Osteoblast (primary cell): ENCODE measurements at regions not wholly inside any gene's neighbourhood (a gene's known extent, or its start where the extent isn't known, plus 50 kb on each side); places are given as distances from the start of the nearest gene placed in this dataset.

Experiments used
- DNase-seq: peaks from one replicate; pipeline ENCODE4 v3.0.0; 2011; ENCODE audit warnings: low spot score, mixed read lengths; ENCODE audit not compliant: insufficient read length; ENCODE audit errors: missing footprints
- H2AFZ ChIP-seq: 2 replicates; pipeline ENCODE4 v1.6.0; 2011; ENCODE audit warnings: mild to moderate bottlenecking, low read length
- H3K27ac ChIP-seq: 2 replicates; pipeline ENCODE4 v1.5.1; 2011; ENCODE audit warnings: mild to moderate bottlenecking, low read depth, low read length, moderate library complexity
- H3K27me3 ChIP-seq: 2 replicates; pipeline ENCODE4 v1.6.0; 2012; ENCODE audit warnings: mild to moderate bottlenecking, control low read depth, inconsistent platforms, low read length, moderate library complexity; ENCODE audit not compliant: insufficient read depth
- H3K36me3 ChIP-seq: 2 replicates; pipeline ENCODE4 v1.5.1; 2011; ENCODE audit warnings: mild to moderate bottlenecking, low read length, control low read depth, moderate library complexity; ENCODE audit not compliant: insufficient read depth
- H3K4me1 ChIP-seq: 2 replicates; pipeline ENCODE4 v1.5.1; 2011; ENCODE audit warnings: mild to moderate bottlenecking, low read length, control low read depth, moderate library complexity; ENCODE audit not compliant: insufficient read depth
- H3K4me2 ChIP-seq: 2 replicates; pipeline ENCODE4 v1.6.0; 2011; ENCODE audit warnings: mild to moderate bottlenecking, low read length; ENCODE audit not compliant: insufficient read depth
- H3K4me3 ChIP-seq: fragments of 200-600 bp; sonication (generic); 3 replicates; pipeline ENCODE4 v1.5.1; 2012; ENCODE audit warnings: mild to moderate bottlenecking, low read length, inconsistent platforms; ENCODE audit not compliant: insufficient read depth
- H3K79me2 ChIP-seq: 2 replicates; pipeline ENCODE4 v1.6.0; 2012; ENCODE audit warnings: mild to moderate bottlenecking, low read length, control low read depth, inconsistent platforms; ENCODE audit not compliant: insufficient read depth
- H3K9me3 ChIP-seq: 2 replicates; pipeline ENCODE4 v1.5.1; 2011; ENCODE audit warnings: low read depth, low read length, control low read depth
- H4K20me1 ChIP-seq: 2 replicates; pipeline ENCODE4 v1.6.0; 2012; ENCODE audit warnings: mild to moderate bottlenecking, low read length, control low read depth; ENCODE audit not compliant: insufficient read depth
- CTCF ChIP-seq: IDR thresholded peaks from 2 replicates; pipeline ENCODE4 v1.5.1; 2011; ENCODE audit warnings: mild to moderate bottlenecking, low read depth, low read length, moderate library complexity; ENCODE audit errors: extremely low read depth

DNA sequence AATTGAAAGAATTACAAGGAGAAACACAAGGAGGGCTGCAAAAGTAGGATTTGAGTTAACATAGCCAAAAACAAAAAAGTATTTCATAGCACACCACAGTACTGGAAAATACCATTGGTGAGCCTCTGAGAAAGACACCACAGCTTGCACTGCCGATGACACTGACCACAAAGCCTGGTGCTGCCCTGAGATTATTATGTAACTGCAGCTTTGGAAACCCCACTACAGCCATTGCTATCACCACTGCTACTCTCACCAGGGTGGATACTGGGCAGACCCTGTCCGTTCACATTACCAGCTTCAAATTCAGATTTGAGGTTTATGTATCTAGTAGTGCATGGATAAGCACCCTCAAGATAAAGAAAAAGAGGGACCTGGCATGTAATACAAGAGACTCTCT lies 1246.7 kb upstream of the SORCS1 start:
- no peaks in the 10 kb centered on the region for H3K27me3 ChIP-seq
- H3K27ac ChIP-seq = no peak overlapping the region
- H2AFZ ChIP-seq = no peak overlapping the region
- H3K36me3 ChIP-seq = no peaks in the 10 kb centered on the region
- H3K9me3 ChIP-seq = peaks cover 5% of the 10 kb centered on the region
- H4K20me1 ChIP-seq = no peaks in the 10 kb centered on the region
- no peak overlapping the region for H3K4me2 ChIP-seq
- no peaks in the 10 kb centered on the region for H3K79me2 ChIP-seq
- TF ChIP-seq CTCF = no peak
- H3K4me3 ChIP-seq = no peak overlapping the region
- no peak for DNase-seq
- no peaks in the 10 kb centered on the region for H3K4me1 ChIP-seq

DNA sequence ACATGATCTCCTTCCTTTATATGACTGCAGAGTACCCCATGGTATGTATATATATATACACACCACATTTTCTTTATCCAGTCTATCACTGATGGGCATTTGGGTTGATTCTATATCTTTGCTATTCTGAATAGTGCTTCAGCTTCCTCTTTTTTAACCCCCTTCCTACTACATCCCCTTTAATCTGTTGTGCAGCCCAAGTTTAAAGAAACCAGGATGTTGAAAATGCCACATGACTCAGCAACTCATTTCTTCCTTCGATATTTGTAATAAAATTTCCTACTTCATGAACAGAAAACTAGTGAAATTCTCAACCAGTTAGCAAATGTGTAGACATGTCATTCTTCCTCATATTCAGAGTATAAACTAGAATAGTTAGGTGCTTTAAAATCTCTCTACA lies 1245.7 kb upstream of the SORCS1 start:
- H4K20me1 ChIP-seq = no peaks in the 10 kb centered on the region
- H3K27ac ChIP-seq = no peak overlapping the region
- no peaks in the 10 kb centered on the region for H3K27me3 ChIP-seq
- no peak for TF ChIP-seq CTCF
- DNase-seq = no peak
- H3K4me3 ChIP-seq = no peak overlapping the region
- H2AFZ ChIP-seq = no peak overlapping the region
- peaks cover 5% of the 10 kb centered on the region for H3K9me3 ChIP-seq
- H3K4me1 ChIP-seq = no peaks in the 10 kb centered on the region
- no peaks in the 10 kb centered on the region for H3K36me3 ChIP-seq
- H3K4me2 ChIP-seq = no peak overlapping the region
- H3K79me2 ChIP-seq = no peaks in the 10 kb centered on the region

- no peak for TF ChIP-seq CTCF
- H3K27me3 ChIP-seq = no peaks in the 10 kb centered on the region
- no peaks in the 10 kb centered on the region for H4K20me1 ChIP-seq
- DNase-seq = no peak
- no peak overlapping the region for H2AFZ ChIP-seq
- H3K4me1 ChIP-seq = no peaks in the 10 kb centered on the region
- H3K27ac ChIP-seq = no peak overlapping the region
- H3K79me2 ChIP-seq = no peaks in the 10 kb centered on the region
- H3K36me3 ChIP-seq = no peaks in the 10 kb centered on the region
- no peak overlapping the region for H3K4me3 ChIP-seq
- H3K9me3 ChIP-seq = peaks cover 5% of the 10 kb centered on the region
- H3K4me2 ChIP-seq = no peak overlapping the region
Measured at GRCh38 chr10:108409306-108409705, 1244.8 kb upstream of the SORCS1 start.

GRCh38 chr10:108404155-108404554 lies 1239.6 kb upstream of the SORCS1 start:
- H3K27me3 ChIP-seq = no peaks in the 10 kb centered on the region
- no peaks in the 10 kb centered on the region for H4K20me1 ChIP-seq
- H3K27ac ChIP-seq = no peak overlapping the region
- peaks cover 2% of the 10 kb centered on the region for H3K9me3 ChIP-seq
- H3K4me2 ChIP-seq = no peak overlapping the region
- H3K79me2 ChIP-seq = no peaks in the 10 kb centered on the region
- no peaks in the 10 kb centered on the region for H3K4me1 ChIP-seq
- H3K4me3 ChIP-seq = no peak overlapping the region
- no peaks in the 10 kb centered on the region for H3K36me3 ChIP-seq
- DNase-seq = no peak
- no peak for TF ChIP-seq CTCF
- H2AFZ ChIP-seq = no peak overlapping the region
